ENCODE measurements at regions not wholly inside any gene's neighbourhood (a gene's known extent, or its start where the extent isn't known, plus 50 kb on each side); places are given as distances from the start of the nearest gene placed in this dataset.

GRCh38 chr12:5123921-5124320 lies 80.2 kb downstream of the KCNA5 start:
- TF ChIP-seq CTCF (IDR thresholded peaks at IDR 0.05) = no peak
- no peak for TF ChIP-seq EP300 (IDR thresholded peaks at IDR 0.05)
- TF ChIP-seq POLR2A (IDR thresholded peaks at IDR 0.05) = no peak
- TF ChIP-seq POLR2AphosphoS5 (IDR thresholded peaks at IDR 0.05) = no peak
- Histone ChIP-seq H3K36me3 (no peaks in the 10 kb centered on the region), H3K27me3 (no peaks in the 10 kb centered on the region), H3K27ac (no peak overlapping the region), H3K4me3 (no peak overlapping the region), H3K4me1 (no peaks in the 10 kb centered on the region), H3K9me3 (no peaks in the 10 kb centered on the region)
- 75% methylated on average over 2 of the region's 2 CpGs; no CpG with 5 or more reads in 1 of the 2 donors for WGBS, 2 donors (ENCODE audit: low coverage in 1 of 2)
- ATAC-seq = no peak

GRCh38 chr12:5124401-5124800 lies 80.7 kb downstream of the KCNA5 start:
- H3K27ac ChIP-seq = no peak overlapping the region
- H3K9me3 ChIP-seq = no peaks in the 10 kb centered on the region
- H3K27me3 ChIP-seq = no peaks in the 10 kb centered on the region
- H3K36me3 ChIP-seq = no peaks in the 10 kb centered on the region
- no peak for ATAC-seq
- no peak overlapping the region for H3K4me3 ChIP-seq
- TF ChIP-seq POLR2A (IDR thresholded peaks at IDR 0.05) (no peak), EP300 (IDR thresholded peaks at IDR 0.05) (no peak), CTCF (IDR thresholded peaks at IDR 0.05) (no peak), POLR2AphosphoS5 (IDR thresholded peaks at IDR 0.05) (no peak)
- no peaks in the 10 kb centered on the region for H3K4me1 ChIP-seq

GRCh38 chr12:5134861-5135525 lies 91.3 kb downstream of the KCNA5 start:
- H3K27me3 ChIP-seq = no peaks in the 10 kb centered on the region
- no peak for ATAC-seq
- no peaks in the 10 kb centered on the region for H3K9me3 ChIP-seq
- no peak for TF ChIP-seq CTCF (IDR thresholded peaks at IDR 0.05)
- TF ChIP-seq POLR2A (IDR thresholded peaks at IDR 0.05) = no peak
- no peak for TF ChIP-seq EP300 (IDR thresholded peaks at IDR 0.05)
- TF ChIP-seq POLR2AphosphoS5 (IDR thresholded peaks at IDR 0.05) = no peak
- no peaks in the 10 kb centered on the region for H3K4me1 ChIP-seq
- no peaks in the 10 kb centered on the region for H3K36me3 ChIP-seq
- WGBS, 2 donors (ENCODE audit: low coverage in 1 of 2) = 55 to 57% methylated on average over 5 of the region's 5 CpGs
- no peak overlapping the region for H3K27ac ChIP-seq
- H3K4me3 ChIP-seq = no peak overlapping the region

- TF ChIP-seq POLR2AphosphoS5 (IDR thresholded peaks at IDR 0.05) = no peak
- TF ChIP-seq EP300 (IDR thresholded peaks at IDR 0.05) = no peak
- no peak for TF ChIP-seq POLR2A (IDR thresholded peaks at IDR 0.05)
- TF ChIP-seq CTCF (IDR thresholded peaks at IDR 0.05) = no peak
- WGBS, 2 donors (ENCODE audit: low coverage in 1 of 2) = 81 to 83% methylated on average over 3 to 4 of the region's 7 CpGs
- no peaks in the 10 kb centered on the region for H3K27me3 ChIP-seq
- no peaks in the 10 kb centered on the region for H3K4me1 ChIP-seq
- ATAC-seq = no peak
- no peaks in the 10 kb centered on the region for H3K9me3 ChIP-seq
- H3K4me3 ChIP-seq = no peak overlapping the region
- no peaks in the 10 kb centered on the region for H3K36me3 ChIP-seq
- no peak overlapping the region for H3K27ac ChIP-seq
Measured at GRCh38 chr12:5138256-5138655, 94.6 kb downstream of the KCNA5 start.

- Histone ChIP-seq H3K4me3 (no peak overlapping the region), H3K9me3 (no peaks in the 10 kb centered on the region), H3K27me3 (no peaks in the 10 kb centered on the region), H3K27ac (no peak overlapping the region), H3K36me3 (no peaks in the 10 kb centered on the region), H3K4me1 (no peaks in the 10 kb centered on the region)
- no peak for ATAC-seq
- no peak for TF ChIP-seq POLR2AphosphoS5 (IDR thresholded peaks at IDR 0.05)
- TF ChIP-seq POLR2A (IDR thresholded peaks at IDR 0.05) = no peak
- no peak for TF ChIP-seq CTCF (IDR thresholded peaks at IDR 0.05)
- TF ChIP-seq EP300 (IDR thresholded peaks at IDR 0.05) = no peak
Measured at GRCh38 chr12:5138845-5139244, 95.2 kb downstream of the KCNA5 start.

All from gastroesophageal sphincter (tissue), 4 donors.